OCI-LY7 (cell line): ENCODE measurements at regions not wholly inside any gene's neighbourhood (a gene's known extent, or its start where the extent isn't known, plus 50 kb on each side); places are given as distances from the start of the nearest gene placed in this dataset.
A peak's percentile ranks its signal among the peaks of the same experiment; 100 is the strongest.

Experiments
- BruUV-seq: library from RNA; stranded (reverse); fragments of 400-500 nt; replicated peaks from 2 replicates; lab custom pipeline; 2021; lab: Mats Ljungman, UMichigan
- CTCF ChIA-PET: fragments of 300-600 bp; sonication (Branson Sonifier 250); formaldehyde crosslinking; loops from one replicate; lab custom pipeline; 2022; ENCODE audit warnings: antibody characterized with exemption; ENCODE audit not compliant: unreplicated experiment; lab: Charles Lee
- POLR2A ChIA-PET: fragments of 300-600 bp; sonication (Branson Sonifier 250); formaldehyde crosslinking; loops from one replicate; lab custom pipeline; 2022; ENCODE audit warnings: antibody characterized with exemption; lab: Charles Lee
- DNase-seq: peaks from one replicate; pipeline ENCODE4 v3.0.0-alpha.2; 2015; ENCODE audit warnings: low spot score
- H2AFZ ChIP-seq: fragments of 200-600 bp; sonication (generic), shearing (Covaris generic); 2 replicates; pipeline ENCODE4 v1.6.1; 2014; ENCODE audit warnings: mild to moderate bottlenecking, antibody characterized with exemption, low read length, moderate library complexity
- H3K27ac ChIP-seq: fragments of 200-600 bp; sonication (generic); 2 replicates; pipeline ENCODE4 v1.5.1; 2014; ENCODE audit warnings: mixed run types, low read depth, mild to moderate bottlenecking, moderate library complexity, low read length, inconsistent platforms; ENCODE audit not compliant: poor library complexity, severe bottlenecking
- H3K36me3 ChIP-seq: fragments of 200-600 bp; sonication (generic); 2 replicates; pipeline ENCODE4 v1.6.1; 2014; ENCODE audit warnings: mild to moderate bottlenecking, antibody characterized with exemption, low read length, moderate library complexity, mixed read lengths; ENCODE audit not compliant: insufficient read depth
- H3K4me1 ChIP-seq: fragments of 200-600 bp; sonication (generic); 2 replicates; pipeline ENCODE4 v1.5.1; 2014; ENCODE audit warnings: mild to moderate bottlenecking, low read length; ENCODE audit not compliant: insufficient read depth, poor library complexity, severe bottlenecking
- H3K4me2 ChIP-seq: fragments of 200-600 bp; sonication (generic); 2 replicates; pipeline ENCODE4 v1.6.1; 2014; ENCODE audit warnings: mild to moderate bottlenecking, low read length
- H3K4me3 ChIP-seq: fragments of 200-600 bp; sonication (generic); 2 replicates; pipeline ENCODE4 v1.5.1; 2014; ENCODE audit warnings: mild to moderate bottlenecking, low read depth, low read length; ENCODE audit not compliant: poor library complexity, severe bottlenecking
- H3K79me2 ChIP-seq: fragments of 200-600 bp; sonication (generic); 2 replicates; pipeline ENCODE4 v1.6.1; 2016; ENCODE audit warnings: low read depth, mild to moderate bottlenecking, low read length, moderate library complexity, mixed read lengths; ENCODE audit not compliant: insufficient read depth
- H3K9me2 ChIP-seq: fragments of 200-600 bp; sonication (generic); 2 replicates; pipeline ENCODE4 v1.6.1; 2016; ENCODE audit warnings: mild to moderate bottlenecking, low read length, mixed read lengths; ENCODE audit not compliant: insufficient read depth
- H3K9me3 ChIP-seq: fragments of 200-600 bp; sonication (generic); 2 replicates; pipeline ENCODE4 v1.6.1; 2014; ENCODE audit warnings: mild to moderate bottlenecking, mixed run types, low read length, mixed read lengths
- H4K20me1 ChIP-seq: fragments of 200-600 bp; sonication (generic); 2 replicates; pipeline ENCODE4 v1.6.1; 2014; ENCODE audit warnings: mild to moderate bottlenecking, antibody characterized with exemption, low read length, moderate library complexity, mixed read lengths; ENCODE audit not compliant: insufficient read depth
- CTCF ChIP-seq: fragments of 200-600 bp; sonication (generic); conservative IDR thresholded peaks from 2 replicates; pipeline ENCODE4 v1.5.1; 2014; ENCODE audit warnings: mild to moderate bottlenecking, antibody characterized with exemption, low read length, moderate library complexity, mixed read lengths
- EZH2phosphoT487 ChIP-seq: fragments of 200-600 bp; sonication (generic); IDR thresholded peaks from 2 replicates; pipeline ENCODE4 v1.6.1; 2018; ENCODE audit warnings: low read depth, borderline replicate concordance, mild to moderate bottlenecking, mixed run types, antibody characterized with exemption, low read length, moderate library complexity, mixed read lengths
- intact Hi-C: fragments of 100-400 bp; cut with micrococcal nuclease; formaldehyde crosslinking; loops from one replicate; pipeline ENCODE4 v1.10.0; 2022; ENCODE audit not compliant: unreplicated experiment

- Histone ChIP-seq H3K27ac (peak overlapping the region; percentile 35), H3K4me1 (peaks cover 12% of the 10 kb centered on the region), H3K9me3 (peaks cover 11% of the 10 kb centered on the region; the same call in 1 of the 2 replicates), H3K79me2 (no peaks in the 10 kb centered on the region), H3K4me3 (no peak overlapping the region), H3K4me2 (peak overlapping the region; percentile 53), H3K36me3 (no peaks in the 10 kb centered on the region), H4K20me1 (no peaks in the 10 kb centered on the region), H2AFZ (peak overlapping the region; percentile 68), H3K9me2 (no peaks in the 10 kb centered on the region)
- peak; percentile 74 for DNase-seq
- ChIA-PET CTCF (no interaction called here), POLR2A (no interaction called here)
- no TSS peak for BruUV-seq
- intact Hi-C loops, result no loop called here
- TF ChIP-seq CTCF, result 0 out of 2 replicates have a peak, but pooled peaks have one; percentile 24
- TF ChIP-seq EZH2phosphoT487, result no peak
These were observed 433.1 kb upstream of the KAZN start for GRCh38 chr1:14165371-14165801.

GRCh38 chr1:14167884-14168283 is 430.6 kb upstream of the KAZN start:
- no TSS peak for BruUV-seq
- no peaks in the 10 kb centered on the region for H4K20me1 ChIP-seq
- TF ChIP-seq EZH2phosphoT487 (no peak), CTCF (no peak)

GRCh38 chr1:14168326-14169063 is 430.0 kb upstream of the KAZN start:
- Histone ChIP-seq H3K4me1 (peaks cover 12% of the 10 kb centered on the region), H3K4me3 (no peak overlapping the region), H3K9me3 (peaks cover 5% of the 10 kb centered on the region; the same call in 1 of the 2 replicates), H2AFZ (no peak overlapping the region), H3K79me2 (no peaks in the 10 kb centered on the region), H4K20me1 (no peaks in the 10 kb centered on the region), H3K36me3 (no peaks in the 10 kb centered on the region), H3K27ac (no peak overlapping the region), H3K4me2 (no peak overlapping the region), H3K9me2 (no peaks in the 10 kb centered on the region)
- intact Hi-C loops, result no loop called here
- DNase-seq, result no peak
- BruUV-seq, result no TSS peak
- POLR2A ChIA-PET, result interaction anchor here (1.7 kb wide), 1 partner anchor 20 kb away, joined by 4 read pairs; no protein-coding TSS in a partner anchor
- TF ChIP-seq CTCF, result no peak
- no peak for TF ChIP-seq EZH2phosphoT487
- CTCF ChIA-PET, result no interaction called here

More at GRCh38 chr1:14167884-14168283, 430.6 kb upstream of the KAZN start:
- Histone ChIP-seq H3K9me2 (no peaks in the 10 kb centered on the region), H3K4me2 (no peak overlapping the region), H3K4me3 (no peak overlapping the region), H3K36me3 (no peaks in the 10 kb centered on the region), H3K4me1 (peaks cover 12% of the 10 kb centered on the region), H3K27ac (no peak overlapping the region), H3K79me2 (no peaks in the 10 kb centered on the region), H2AFZ (no peak overlapping the region), H3K9me3 (peaks cover 9% of the 10 kb centered on the region; the same call in 1 of the 2 replicates)
- no peak for DNase-seq
- ChIA-PET CTCF (no interaction called here), POLR2A (no interaction called here)
- intact Hi-C loops, result no loop called here
